NCI-H82 (cell line): ENCODE measurements at regions not wholly inside any gene's neighbourhood (a gene's known extent, or its start where the extent isn't known, plus 50 kb on each side); places are given as distances from the start of the nearest gene placed in this dataset.
"Not testable (repeated sequence)": the region's sequence is repeated elsewhere in the genome, so short reads cannot be mapped to it uniquely, and the experiment has no call there.

Experiments used
- DNase-seq: peaks from one replicate; lab custom pipeline; 2025; lab: John Stamatoyannopoulos, UW

DNA sequence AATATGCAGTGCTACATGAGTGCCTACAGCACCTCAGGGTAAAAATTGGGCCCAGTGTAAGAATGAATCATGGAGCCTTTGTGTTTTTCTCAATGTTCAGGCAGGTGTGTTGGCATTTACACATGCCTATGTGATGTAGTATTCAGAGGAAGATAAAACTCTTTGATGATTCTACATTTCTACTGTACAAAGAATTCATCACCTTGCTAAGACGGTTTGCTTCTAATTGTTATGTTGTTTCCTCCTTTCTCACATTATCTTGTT is 867.3 kb downstream of the TTLL7 start:
- DNase-seq: no peak

DNA sequence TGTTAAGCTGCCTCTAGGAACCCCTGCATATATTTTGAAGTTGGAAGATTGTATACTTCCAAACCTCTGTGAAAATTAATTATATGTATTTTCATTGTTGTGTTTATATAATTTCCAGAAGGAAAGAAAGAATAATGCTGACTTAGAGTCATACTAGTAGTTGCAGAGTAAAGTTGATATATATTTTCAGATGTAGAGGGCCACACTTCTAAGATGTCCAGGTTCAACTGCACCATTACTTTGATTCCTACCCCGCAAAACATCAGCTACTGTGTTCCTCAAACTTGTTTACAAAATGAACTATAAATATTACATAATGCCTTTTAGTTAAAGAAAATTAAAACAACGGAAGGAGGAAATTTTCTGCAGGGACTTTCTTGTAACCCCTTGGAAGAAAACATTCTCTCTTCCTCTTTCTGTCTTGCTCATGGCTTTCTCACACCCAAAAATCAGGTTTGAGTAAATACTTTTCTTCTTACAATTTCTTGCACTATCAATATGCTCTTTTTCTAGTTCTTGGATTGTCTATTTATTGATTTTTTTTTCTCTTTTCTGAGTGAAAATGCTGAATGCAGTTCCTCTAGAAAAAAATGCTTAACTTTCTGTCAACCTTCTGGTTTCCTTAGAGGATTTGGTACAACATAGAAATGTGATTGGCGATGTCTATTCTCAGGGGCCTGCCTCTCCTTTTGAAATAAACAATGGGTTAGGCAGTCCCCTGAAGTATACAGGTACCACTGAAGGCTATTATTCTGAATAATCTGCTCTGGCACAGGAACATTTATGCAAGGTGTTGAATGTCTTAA is 867.8 kb downstream of the TTLL7 start:
- no peak for DNase-seq

- DNase-seq: no peak
Observed at GRCh38 chr1:83129107-83129506, 869.8 kb downstream of the TTLL7 start.

DNA sequence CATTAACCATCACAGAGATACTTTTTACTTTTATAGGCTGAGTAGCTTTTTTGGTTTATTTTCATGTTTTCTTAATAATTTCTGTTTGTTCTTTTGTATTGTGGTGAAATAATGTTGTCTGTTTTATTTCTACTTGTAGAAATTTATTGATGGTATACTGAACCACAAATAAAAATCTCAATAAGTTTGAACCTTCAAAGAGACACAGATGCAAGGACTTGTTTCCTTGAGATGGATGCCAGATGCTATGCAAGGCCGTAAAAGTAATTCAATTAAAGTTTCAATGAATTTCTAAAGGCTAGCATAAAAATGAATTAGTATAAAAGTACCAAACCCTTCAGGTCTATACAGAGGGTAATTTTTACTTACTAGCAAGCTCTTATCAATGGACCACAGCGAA is 873.5 kb downstream of the TTLL7 start:
- no peak for DNase-seq

DNA sequence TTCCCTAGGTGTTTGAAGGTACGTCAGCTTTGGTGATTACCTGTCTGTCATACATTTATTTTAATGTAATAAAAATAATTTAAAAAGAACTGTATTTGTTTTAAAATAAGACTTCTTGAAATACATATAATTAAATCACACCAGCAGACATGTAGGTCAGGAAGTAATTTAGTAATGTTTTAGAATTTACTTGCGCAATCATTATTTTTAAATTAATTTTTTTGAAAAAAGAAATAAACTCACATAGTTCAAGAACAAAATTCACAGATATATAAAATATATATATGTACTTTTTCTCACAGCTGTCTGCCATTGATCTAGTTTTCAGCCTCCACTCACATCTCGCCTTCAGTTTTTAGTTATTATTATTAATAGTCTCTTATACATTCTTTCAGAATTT is 875.9 kb downstream of the TTLL7 start:
- DNase-seq: no peak

DNA sequence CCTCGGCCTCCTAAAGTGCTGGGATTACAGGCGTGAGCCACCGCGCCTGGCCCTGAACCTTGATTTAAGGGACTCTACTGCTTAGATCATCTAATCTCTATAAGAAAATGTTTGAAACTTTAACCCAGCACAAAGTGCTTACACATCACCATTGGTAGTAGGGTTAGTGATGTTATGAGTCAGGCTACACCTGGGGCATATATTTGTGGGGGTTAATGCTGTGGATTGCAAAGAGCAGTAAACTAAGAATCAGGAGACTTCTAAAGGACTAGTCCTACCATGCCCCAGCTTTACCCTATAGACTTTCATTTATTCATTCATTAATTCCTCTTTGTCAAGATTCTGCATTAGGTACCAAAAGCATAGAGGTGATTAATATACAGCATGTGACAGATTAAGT is 880.5 kb downstream of the TTLL7 start:
- DNase-seq: no peak

- not testable (repeated sequence) for DNase-seq
Observed at GRCh38 chr1:83117030-83117429, 881.9 kb downstream of the TTLL7 start.

DNA sequence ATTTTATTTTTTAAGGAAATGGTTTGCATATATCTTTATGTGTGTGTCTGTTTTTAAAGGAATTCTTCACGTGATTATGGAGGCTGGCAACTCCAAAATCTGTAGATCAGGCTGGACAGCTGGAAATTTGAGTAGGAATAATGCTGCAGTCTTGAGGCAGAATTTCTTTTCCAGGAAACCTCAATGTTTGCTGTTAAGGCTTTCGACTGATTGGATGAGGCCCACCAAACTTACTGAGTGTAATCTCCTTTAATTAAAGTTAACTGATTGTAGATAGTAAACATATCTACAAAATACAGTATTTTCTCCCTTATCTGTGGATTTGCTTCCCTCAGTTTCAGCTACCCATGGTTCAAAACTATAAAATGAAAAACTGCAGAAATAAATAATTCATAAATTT is 883.1 kb downstream of the TTLL7 start:
- DNase-seq: no peak

DNA sequence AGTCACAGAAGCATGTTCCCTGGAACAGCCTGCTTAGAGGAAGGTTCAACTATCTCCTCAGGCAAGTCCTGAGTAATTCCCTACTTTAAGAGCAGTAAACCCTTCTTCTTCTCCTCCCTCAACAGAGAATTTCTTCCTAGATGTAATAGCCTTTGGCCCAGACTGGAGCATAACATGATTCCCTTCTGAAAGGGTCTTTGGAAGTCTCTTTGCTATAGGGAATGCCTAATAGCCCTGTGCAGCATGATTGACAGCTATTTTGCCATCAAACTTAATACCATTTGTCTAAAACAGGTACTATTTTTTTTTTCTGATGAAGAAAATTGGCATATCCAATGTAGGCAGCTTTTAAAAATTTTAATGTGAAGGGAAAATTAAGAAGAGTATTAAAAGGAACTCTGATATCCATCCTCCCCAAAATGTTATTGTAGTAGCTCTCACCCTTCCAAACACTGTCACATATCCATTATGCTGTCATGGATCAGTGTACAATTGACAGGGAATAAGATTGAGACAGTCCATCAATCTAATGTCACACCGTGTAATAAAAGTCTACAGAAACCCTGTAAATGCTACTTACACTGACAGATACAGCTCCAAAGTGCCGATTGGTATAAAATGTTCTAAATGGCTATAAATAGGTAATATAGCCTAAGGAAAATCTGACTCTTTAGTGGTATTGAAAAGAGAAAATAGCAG is 884.6 kb downstream of the TTLL7 start:
- no peak for DNase-seq

DNA sequence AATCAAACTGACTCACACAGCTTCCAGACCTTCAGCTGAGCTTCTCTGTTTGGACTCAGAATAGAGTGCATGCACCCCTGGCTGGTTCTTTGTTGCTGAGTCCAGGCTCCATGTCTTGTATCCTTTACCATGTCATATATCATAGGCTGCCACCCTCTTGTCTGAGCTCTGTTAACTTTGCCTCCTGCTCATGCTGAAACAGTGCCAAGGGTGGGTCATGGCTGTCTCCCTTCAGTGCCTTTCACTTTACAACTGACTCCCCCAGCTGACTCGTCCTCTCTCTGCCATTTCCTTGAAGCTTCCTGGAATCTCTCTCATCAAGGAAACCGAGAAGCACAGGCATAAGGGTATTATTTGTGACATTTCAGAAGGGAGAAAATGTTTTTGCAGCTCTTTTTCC is 885.3 kb downstream of the TTLL7 start:
- no peak for DNase-seq

DNA sequence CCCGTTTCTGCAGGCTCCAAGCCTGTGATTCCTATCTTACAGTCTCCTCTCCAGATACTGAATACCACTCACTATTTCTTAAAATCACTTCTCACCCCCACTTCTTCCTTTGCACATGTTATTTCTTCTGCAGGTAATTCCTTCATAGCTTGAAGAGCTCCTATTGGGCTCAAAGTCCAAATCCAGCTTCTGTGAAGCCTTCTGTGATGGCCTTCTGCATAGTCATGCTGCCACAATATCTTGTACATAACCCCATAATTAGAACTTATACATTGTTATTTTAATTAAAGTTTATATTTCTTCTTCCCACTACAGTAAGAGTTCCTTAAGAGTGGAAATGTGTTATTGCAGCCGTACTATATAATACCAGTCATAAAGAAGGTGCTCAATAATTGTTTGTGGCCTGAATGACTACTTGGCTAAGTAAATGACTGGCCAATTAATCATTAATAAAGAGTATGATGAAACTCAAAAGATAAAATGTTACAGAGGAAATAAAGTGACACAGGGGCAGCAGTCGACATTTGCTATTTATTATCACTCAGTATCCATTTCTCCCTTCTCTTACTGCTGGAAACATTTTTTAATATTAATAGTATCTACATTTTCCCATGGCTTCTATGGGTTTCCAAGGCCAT is 886.6 kb downstream of the TTLL7 start:
- no peak for DNase-seq

DNA sequence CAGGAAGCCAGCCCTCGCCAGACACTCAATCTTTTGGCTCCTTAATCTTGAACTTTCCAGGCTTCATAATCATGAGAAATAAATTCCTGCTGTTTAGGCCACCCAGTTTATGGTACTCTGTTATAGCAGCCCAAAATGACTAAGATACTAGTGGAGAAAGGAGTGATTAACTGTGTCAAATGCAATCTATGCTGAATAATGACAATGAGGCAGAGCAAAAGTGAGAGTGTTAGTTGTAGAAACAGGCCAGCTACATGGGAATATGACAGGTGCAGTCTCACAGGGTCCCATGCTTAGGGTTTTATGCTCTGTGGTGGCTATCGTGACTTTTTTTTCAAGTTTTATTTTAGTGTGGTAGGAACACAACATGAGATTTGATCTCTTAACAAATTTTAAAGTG is 888.8 kb downstream of the TTLL7 start:
- no peak for DNase-seq

DNA sequence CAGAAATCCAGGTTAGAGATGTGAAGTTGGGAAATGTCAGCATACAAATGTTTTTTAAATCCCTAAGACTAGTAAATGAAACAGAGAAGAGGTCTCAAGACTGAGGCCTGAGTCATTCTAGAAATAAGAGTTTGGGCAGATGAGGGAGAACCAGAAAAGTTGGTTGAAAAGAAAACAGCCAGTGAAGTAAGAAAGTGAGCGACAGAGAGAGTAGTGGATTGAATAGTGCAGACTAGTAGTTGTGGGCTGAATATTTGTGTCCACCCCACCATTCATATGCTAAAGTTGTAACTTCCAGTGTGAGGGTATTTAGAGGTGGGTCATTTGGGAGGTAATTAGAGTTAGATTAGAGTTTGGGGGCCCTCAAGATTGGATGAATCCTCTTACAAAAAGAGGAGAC is 889.2 kb downstream of the TTLL7 start:
- DNase-seq: no peak

GRCh38 chr1:83104558-83104957 is 894.4 kb downstream of the TTLL7 start:
- DNase-seq: no peak

DNA sequence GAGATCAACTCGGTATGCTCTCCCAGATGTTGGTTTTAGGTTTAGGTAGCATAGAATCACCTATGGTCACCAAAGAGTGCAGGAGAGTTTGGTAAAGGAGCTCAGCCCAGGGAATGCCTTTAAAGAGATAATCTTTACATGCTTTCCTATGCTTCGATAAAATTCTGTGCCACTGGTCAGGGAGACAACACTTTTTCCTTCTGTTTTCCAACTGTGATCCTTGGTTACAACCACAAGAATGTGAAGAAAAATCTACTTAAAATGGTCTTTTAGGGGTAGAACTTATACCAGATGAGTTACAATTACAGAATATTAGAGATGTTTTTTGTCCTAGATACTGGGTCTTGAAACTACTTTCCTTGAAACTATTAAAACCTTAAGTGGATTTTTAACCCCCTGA is 895.6 kb downstream of the TTLL7 start:
- DNase-seq: peak; percentile 20

- peak; percentile 78 for DNase-seq
Observed at GRCh38 chr1:83102630-83103071, 896.3 kb downstream of the TTLL7 start.

- no peak for DNase-seq
Observed at GRCh38 chr1:83101406-83101805, 897.5 kb downstream of the TTLL7 start.

- DNase-seq: no peak
Observed at GRCh38 chr1:83100133-83100532, 898.8 kb downstream of the TTLL7 start.

DNA sequence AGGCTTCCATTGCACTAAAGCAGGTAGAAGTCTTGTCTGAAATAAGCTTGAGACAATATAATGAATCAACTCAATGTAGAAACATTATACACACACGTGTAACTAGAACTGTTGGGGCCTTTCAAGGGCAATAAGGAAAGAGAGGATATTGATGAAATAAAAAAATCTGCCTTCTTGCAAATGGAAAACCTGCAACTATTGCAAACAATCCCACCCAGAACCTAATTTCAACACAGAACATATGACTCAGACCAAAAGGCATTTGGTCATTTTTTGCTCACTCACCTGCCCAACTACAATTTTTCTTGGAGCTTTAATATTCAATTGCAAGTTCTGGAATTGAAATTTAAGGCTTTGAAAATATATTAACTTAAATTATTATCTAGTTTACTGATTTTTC is 900.1 kb downstream of the TTLL7 start:
- no peak for DNase-seq

- no peak for DNase-seq
Observed at GRCh38 chr1:83098131-83098530, 900.8 kb downstream of the TTLL7 start.

DNA sequence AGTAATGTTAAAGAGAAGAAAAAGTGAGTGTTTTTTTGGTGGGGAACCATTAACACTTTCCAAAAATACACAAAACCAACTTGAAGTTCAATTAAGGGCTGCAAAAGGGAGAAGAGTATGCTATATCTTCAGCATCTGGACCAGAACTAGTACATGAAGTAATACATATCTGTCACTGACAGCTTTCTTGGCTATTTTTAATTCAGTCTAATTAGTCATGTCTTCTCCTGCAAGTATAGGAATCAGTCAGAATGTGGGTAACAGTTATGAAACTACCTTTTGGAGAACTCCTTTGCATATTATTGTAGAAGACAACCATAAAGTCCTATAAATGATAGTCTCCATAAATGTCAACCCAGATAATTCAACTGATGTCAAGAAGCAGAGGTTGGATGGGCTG is 901.2 kb downstream of the TTLL7 start:
- DNase-seq: no peak

DNA sequence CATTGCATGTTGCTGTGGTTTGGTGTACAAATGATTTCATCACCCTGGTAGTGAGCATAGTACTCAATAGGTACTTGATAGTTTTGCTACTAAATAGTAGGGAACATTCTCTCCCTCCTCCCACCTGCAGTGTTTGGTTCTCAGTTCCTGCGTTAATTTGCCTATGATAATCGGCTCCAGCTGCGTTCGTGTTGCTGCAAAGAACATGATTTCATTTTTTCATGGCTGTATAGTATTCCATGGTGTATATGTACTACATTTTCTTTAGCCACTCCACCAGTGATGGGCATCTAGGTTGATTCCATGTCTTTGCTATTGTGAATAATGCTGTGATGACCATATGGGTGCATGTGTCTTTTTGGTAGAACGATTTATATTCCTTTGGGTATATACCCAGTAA is 903.4 kb downstream of the TTLL7 start:
- no peak for DNase-seq

DNA sequence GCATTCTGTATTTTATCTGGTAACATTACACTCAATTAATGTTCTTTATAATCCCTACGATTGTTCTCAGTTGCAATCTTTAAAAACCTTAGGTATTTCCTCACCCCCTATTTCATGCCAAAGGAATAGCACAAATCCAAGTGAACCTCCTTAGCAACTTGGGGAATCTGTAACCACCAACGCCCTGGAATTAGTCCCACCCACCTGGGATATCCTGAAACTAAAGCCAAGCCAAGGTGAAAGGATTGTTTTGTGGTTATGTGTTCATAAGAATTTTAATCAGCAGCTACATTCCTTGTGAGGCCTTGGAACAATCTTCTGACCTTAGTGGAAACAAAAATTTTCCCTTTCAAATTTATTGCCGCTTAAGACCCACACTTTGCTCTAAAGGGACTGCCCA is 908.7 kb downstream of the TTLL7 start:
- DNase-seq: no peak
